Transverse colon (tissue), 4 donors: ENCODE measurements at regions not wholly inside any gene's neighbourhood (a gene's known extent, or its start where the extent isn't known, plus 50 kb on each side); places are given as distances from the start of the nearest gene placed in this dataset.

Source experiments
- DNase-seq: peaks from one replicate; pipeline ENCODE4 v3.0.0-alpha.2; 2019
- H3K27ac ChIP-seq, 4 donors: fragments of 200-600 bp; sonication (generic); 2 replicates each; pipeline ENCODE4 v1.5.1; 2016 to 2018; ENCODE audit warnings: inconsistent platforms in 4 of 4
- H3K27me3 ChIP-seq: fragments of 200-600 bp; sonication (generic); 2 replicates; pipeline ENCODE4 v1.5.1; 2017; ENCODE audit warnings: inconsistent platforms
- H3K36me3 ChIP-seq, 4 donors: fragments of 200-600 bp; sonication (generic); 2 replicates each; pipeline ENCODE4 v1.5.1; 2017 to 2019; ENCODE audit warnings: inconsistent platforms in 4 of 4
- H3K4me1 ChIP-seq, 4 donors: fragments of 200-600 bp; sonication (generic); 2 replicates each; pipeline ENCODE4 v1.5.1; 2017 to 2020; ENCODE audit warnings: inconsistent platforms in 4 of 4
- H3K4me3 ChIP-seq, 4 donors: fragments of 200-600 bp; sonication (generic); 1 replicate in 1 of 4; 2 replicates in 3 of 4; pipeline versions ENCODE4 v1.5.1 to v1.6.1; 2017 to 2019; ENCODE audit warnings: inconsistent platforms in 4 of 4
- H3K9me3 ChIP-seq, 2 donors: fragments of 200-600 bp; sonication (generic); 2 replicates each; pipeline ENCODE4 v1.5.1; 2017 to 2019; ENCODE audit warnings: inconsistent platforms in 2 of 2
- EP300 ChIP-seq: sonication (generic); formaldehyde crosslinking; IDR thresholded peaks from one replicate; pipeline ENCODE4 v1.6.1; 2017; ENCODE audit warnings: antibody characterized with exemption, low read depth
- POLR2A ChIP-seq: fragments of 450-650 bp; IDR thresholded peaks from one replicate; pipeline ENCODE4 v1.6.1; 2016; ENCODE audit warnings: antibody characterized with exemption, mild to moderate bottlenecking, moderate library complexity
- POLR2AphosphoS5 ChIP-seq, 3 donors: sonication (generic); formaldehyde crosslinking; IDR thresholded peaks; one replicate each; pipeline ENCODE4 v1.6.1; 2016; ENCODE audit warnings: antibody characterized with exemption in 3 of 3
- WGBS, 2 donors: methylation state at CpG; one replicate each; pipeline ENCODE4 v1.1.5; 2018; ENCODE audit warnings: low coverage in 1 of 2; 5-methylcytosine and 5-hydroxymethylcytosine counted together
- in situ Hi-C, 4 donors: fragments of 200-750 bp; cut with MboI; loops; one replicate each; pipeline versions ENCODE4 v1.15.0 to v1.15.1; 2017; ENCODE audit warnings: low sequenced_read_pairs in 3 of 4, low pct_ligation_motif_present in 1 of 4, low pct_unique_long_range_greater_than_20kb in 1 of 4
- intact Hi-C: fragments of 100-400 bp; cut with DNase I; formaldehyde crosslinking; loops from one replicate; pipeline ENCODE4 v1.15.1; 2023; ENCODE audit warnings: low total_unique reads
- TF ChIP-seq, protein P1 (sequence below), 5 experiments: fragments of 200-600 bp in 3 of 5; fragments of 450-650 bp in 2 of 5; sonication (generic) in 3 of 5; IDR thresholded peaks; 1 replicate in 2 of 5; 2 replicates in 3 of 5; pipeline ENCODE4 v1.5.1; 2016 to 2017; ENCODE audit warnings: antibody characterized with exemption in 5 of 5, inconsistent platforms in 3 of 5, mild to moderate bottlenecking in 2 of 5, moderate library complexity in 1 of 5

DNA sequence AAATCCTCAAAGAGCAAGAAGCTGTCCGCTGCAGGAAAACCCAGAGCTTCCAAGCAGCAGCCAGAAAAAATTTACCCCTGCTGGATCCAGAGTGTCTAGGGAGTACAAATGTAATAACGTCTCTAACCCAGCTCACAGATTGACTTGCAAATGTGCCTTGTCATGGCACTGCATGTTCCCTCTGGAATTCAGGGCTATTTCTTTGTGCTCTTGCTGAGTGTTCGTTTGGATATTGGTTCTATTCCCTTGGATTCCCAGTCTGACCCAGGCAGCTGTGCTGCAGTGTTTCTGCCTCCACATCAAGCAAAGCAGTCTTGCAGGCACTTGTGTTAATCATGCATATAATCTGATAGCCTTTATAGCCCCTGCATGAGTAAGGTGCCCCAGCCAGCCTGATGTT is 209.9 kb upstream of the GHITM start:
- intact Hi-C loops (no loop called here), in situ Hi-C loops (no loop called here)
- no peak for DNase-seq
- TF ChIP-seq POLR2A: no peak
- Histone ChIP-seq H3K27ac (no peak overlapping the region), H3K27me3 (no peaks in the 10 kb centered on the region), H3K36me3 (no peaks in the 10 kb centered on the region), H3K9me3 (no peaks in the 10 kb centered on the region), H3K4me1 (no peaks in the 10 kb centered on the region), H3K4me3 (no peak overlapping the region)
- WGBS, 2 donors: 58% methylated on average over 3 of the region's 3 CpGs; no CpG with 5 or more reads in 1 of the 2 donors

DNA sequence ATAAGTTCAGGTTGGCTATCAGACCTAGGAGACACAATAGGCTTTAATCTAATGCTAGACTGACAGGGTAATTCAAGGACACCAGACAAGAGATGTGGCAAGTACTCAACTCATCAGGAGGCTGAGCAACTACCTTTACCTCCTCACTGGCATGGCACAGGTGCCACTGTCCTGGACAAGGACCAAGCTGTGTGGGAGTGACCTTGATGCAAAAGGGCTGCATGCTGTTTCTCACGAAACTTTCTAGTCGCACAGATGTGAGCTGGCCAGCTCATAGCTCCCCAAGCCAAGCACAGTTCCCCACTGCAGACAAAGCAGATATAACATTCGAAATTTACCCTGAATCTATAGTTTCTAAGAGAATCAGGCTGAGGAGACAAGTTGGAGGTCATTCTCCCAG is 207.6 kb upstream of the GHITM start:
- no peaks in the 10 kb centered on the region for H3K27me3 ChIP-seq
- no peaks in the 10 kb centered on the region for H3K36me3 ChIP-seq
- no peak overlapping the region for H3K4me3 ChIP-seq
- WGBS, 2 donors: 82% methylated on average over 3 of the region's 3 CpGs; no CpG with 5 or more reads in 1 of the 2 donors
- H3K9me3 ChIP-seq: no peaks in the 10 kb centered on the region
- TF ChIP-seq, protein P1, sequence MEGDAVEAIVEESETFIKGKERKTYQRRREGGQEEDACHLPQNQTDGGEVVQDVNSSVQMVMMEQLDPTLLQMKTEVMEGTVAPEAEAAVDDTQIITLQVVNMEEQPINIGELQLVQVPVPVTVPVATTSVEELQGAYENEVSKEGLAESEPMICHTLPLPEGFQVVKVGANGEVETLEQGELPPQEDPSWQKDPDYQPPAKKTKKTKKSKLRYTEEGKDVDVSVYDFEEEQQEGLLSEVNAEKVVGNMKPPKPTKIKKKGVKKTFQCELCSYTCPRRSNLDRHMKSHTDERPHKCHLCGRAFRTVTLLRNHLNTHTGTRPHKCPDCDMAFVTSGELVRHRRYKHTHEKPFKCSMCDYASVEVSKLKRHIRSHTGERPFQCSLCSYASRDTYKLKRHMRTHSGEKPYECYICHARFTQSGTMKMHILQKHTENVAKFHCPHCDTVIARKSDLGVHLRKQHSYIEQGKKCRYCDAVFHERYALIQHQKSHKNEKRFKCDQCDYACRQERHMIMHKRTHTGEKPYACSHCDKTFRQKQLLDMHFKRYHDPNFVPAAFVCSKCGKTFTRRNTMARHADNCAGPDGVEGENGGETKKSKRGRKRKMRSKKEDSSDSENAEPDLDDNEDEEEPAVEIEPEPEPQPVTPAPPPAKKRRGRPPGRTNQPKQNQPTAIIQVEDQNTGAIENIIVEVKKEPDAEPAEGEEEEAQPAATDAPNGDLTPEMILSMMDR (IDR thresholded peaks at IDR 0.05): no peak
- TF ChIP-seq POLR2A (no peak), EP300 (no peak), POLR2AphosphoS5 (IDR thresholded peaks at IDR 0.05) (no peak)
- DNase-seq: no peak
- intact Hi-C loops (no loop called here), in situ Hi-C loops (no loop called here)
- no peaks in the 10 kb centered on the region for H3K4me1 ChIP-seq
- H3K27ac ChIP-seq: no peak overlapping the region

DNA sequence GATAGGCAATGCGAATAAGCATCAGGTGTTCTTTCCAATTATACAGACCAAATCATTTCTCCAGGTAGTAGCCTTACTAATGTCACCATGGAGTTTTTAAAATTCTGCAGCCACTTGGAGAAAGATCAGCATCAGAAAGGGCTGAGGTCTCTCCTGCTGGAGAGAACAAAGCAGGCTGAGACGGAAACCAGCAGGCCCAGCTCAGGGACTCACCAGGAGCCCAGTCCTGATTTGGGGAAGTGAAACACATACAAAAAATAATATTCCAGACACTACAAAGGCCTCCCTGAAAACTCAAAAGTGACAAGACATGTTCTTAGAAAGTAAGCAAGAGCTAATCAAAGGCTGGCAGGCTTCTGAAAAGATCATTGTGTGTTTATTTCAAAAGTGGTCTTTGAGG is 207.1 kb upstream of the GHITM start:
- no peaks in the 10 kb centered on the region for H3K9me3 ChIP-seq
- intact Hi-C loops: no loop called here

DNA sequence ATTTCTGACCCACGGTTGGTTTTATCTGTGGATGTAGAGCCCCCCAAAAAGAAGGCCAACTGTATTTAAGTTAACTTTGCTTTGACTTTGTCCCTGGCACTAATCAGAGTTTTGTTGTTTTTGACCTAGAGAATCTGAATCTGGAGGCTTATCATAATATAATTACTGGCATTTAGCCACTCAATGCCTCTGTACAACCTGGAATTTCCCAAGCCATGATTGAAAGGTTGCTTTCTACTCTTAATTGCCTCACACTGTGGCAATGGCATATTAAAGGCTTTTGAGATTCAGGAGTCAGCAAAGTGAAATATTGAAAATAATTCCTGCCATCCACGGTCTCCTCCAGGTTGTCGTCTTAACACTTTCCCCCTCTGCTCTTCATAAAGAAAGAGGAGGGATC is 205.2 kb upstream of the GHITM start:
- 84 to 88% methylated on average over 3 of the region's 3 CpGs for WGBS, 2 donors
- Histone ChIP-seq H3K9me3 (no peaks in the 10 kb centered on the region), H3K4me3 (no peak overlapping the region), H3K27ac (no peak overlapping the region), H3K36me3 (no peaks in the 10 kb centered on the region), H3K4me1 (no peaks in the 10 kb centered on the region), H3K27me3 (no peaks in the 10 kb centered on the region)
- in situ Hi-C loops: no loop called here
- TF ChIP-seq EP300 (no peak), POLR2A (no peak), POLR2AphosphoS5 (IDR thresholded peaks at IDR 0.05) (no peak)
- TF ChIP-seq, protein P1 (IDR thresholded peaks at IDR 0.05): no peak
- no peak for DNase-seq
- intact Hi-C loops: no loop called here

More for the DNA sequence above, 207.1 kb upstream of the GHITM start:
- Histone ChIP-seq H3K27ac (no peak overlapping the region), H3K4me3 (no peak overlapping the region), H3K4me1 (no peaks in the 10 kb centered on the region), H3K36me3 (no peaks in the 10 kb centered on the region), H3K27me3 (no peaks in the 10 kb centered on the region)
- in situ Hi-C loops: no loop called here
- DNase-seq: no peak
- TF ChIP-seq POLR2AphosphoS5 (IDR thresholded peaks at IDR 0.05) (no peak), POLR2A (no peak), EP300 (no peak)
- TF ChIP-seq, protein P1 (IDR thresholded peaks at IDR 0.05): no peak
- 78 to 85% methylated on average over 2 of the region's 2 CpGs for WGBS, 2 donors

DNA sequence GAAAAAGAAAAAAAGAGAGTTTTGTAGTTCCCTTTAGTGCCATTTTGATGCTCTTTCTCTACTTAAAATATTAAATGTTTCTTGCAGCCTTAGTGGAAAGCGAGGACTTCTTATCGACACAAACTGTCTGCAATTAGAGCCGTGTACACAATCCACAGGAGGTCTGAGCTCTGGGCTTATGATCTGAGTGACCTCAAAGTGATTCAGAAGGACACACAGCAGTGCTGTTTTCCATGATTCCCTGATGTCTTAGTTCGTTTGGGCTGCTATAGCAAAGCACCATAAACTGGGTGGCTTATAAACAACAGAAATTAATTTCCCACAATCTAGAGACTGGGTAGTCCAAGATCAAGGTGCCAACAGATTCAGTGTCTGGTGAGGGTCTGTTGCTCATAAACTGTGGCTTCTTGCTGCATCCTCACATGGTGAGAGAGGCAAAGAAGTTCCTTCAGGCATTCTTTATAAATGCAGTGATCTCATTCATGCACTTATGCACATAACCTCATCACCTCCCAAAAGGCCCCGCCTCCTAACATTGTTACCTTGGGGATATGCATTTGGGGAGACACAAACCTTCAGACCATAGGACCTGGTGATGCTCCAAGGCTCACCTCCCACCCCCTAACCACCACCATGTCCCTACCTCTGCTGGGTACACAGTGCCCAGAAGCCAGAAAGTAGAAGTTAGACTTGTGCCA is 204.5 kb upstream of the GHITM start:
- Histone ChIP-seq H3K27me3 (no peaks in the 10 kb centered on the region), H3K4me1 (no peaks in the 10 kb centered on the region), H3K4me3 (no peak overlapping the region), H3K9me3 (no peaks in the 10 kb centered on the region), H3K36me3 (no peaks in the 10 kb centered on the region), H3K27ac (no peak overlapping the region)
- WGBS, 2 donors: 72 to 91% methylated on average over 3 to 5 of the region's 5 CpGs
- DNase-seq: no peak
- no peak for TF ChIP-seq POLR2A
- TF ChIP-seq EP300: no peak
- TF ChIP-seq, protein P1 (IDR thresholded peaks at IDR 0.05): no peak
- no peak for TF ChIP-seq POLR2AphosphoS5 (IDR thresholded peaks at IDR 0.05)
- in situ Hi-C loops: no loop called here
- intact Hi-C loops: no loop called here
